HepG2 (cell line): ENCODE measurements at regions not wholly inside any gene's neighbourhood (a gene's known extent, or its start where the extent isn't known, plus 50 kb on each side); places are given as distances from the start of the nearest gene placed in this dataset.

Source experiments
- ATAC-seq: fragments of 200-7000 bp; cut with Tn5 transposase; 3 replicates; pipeline ENCODE4 v1.9.1; 2020; ENCODE audit warnings: mild to moderate bottlenecking, moderate library complexity
- BruUV-seq: library from RNA; stranded (reverse); fragments of 400-500 nt; replicated peaks from 2 replicates; lab custom pipeline; 2021; lab: Mats Ljungman, UMichigan
- CTCF ChIA-PET: fragments of 300-600 bp; formaldehyde crosslinking; extraction: SDS; loops from one replicate; lab custom pipeline; 2021; ENCODE audit warnings: low total read pairs, inconsistent platforms, low intra/inter-chr PET ratio; lab: Yijun Ruan, JAX
- POLR2A ChIA-PET: fragments of 350-600 bp; sonication (Branson Sonifier 250); formaldehyde crosslinking; loops from one replicate; lab custom pipeline; 2020; ENCODE audit warnings: antibody characterized with exemption, inconsistent platforms; lab: Yijun Ruan, JAX
- DNase-seq: peaks from one replicate; pipeline ENCODE4 v3.0.0-alpha.2; 2015; ENCODE audit warnings: low spot score
- FAIRE-seq: peaks from 3 replicates; lab custom pipeline; 2011; peaks lifted over from hg19 to GRCh38; lab: Jason Lieb, UNC
- H2AFZ ChIP-seq: one replicate; pipeline ENCODE4 v1.6.1; 2011; ENCODE audit warnings: low read length, inconsistent platforms
- H3K27ac ChIP-seq: fragments of 300-600 bp; 3 replicates; pipeline ENCODE4 v1.8.0; 2011; ENCODE audit warnings: mixed run types, mild to moderate bottlenecking, mixed read lengths, low read length, inconsistent platforms; ENCODE audit not compliant: insufficient read depth; ENCODE audit errors: extremely low read length
- H3K27me3 ChIP-seq, 2 experiments: fragments of 200-600 bp in 1 of 2; 2 replicates in 1 of 2; 3 replicates in 1 of 2; pipeline versions ENCODE4 v1.6.0 to v1.8.0; 2011; ENCODE audit warnings: low read length in 2 of 2, mild to moderate bottlenecking in 2 of 2, moderate library complexity in 2 of 2, inconsistent platforms in 1 of 2; ENCODE audit not compliant: insufficient read depth in 2 of 2, control insufficient read depth in 1 of 2
- H3K36me3 ChIP-seq, 2 experiments: fragments of 200-600 bp in 1 of 2; replicated peaks in 1 of 2; 2 replicates in 1 of 2; 3 replicates in 1 of 2; pipeline versions ENCODE4 v1.5.1 to v1.8.0; 2011; ENCODE audit warnings: low read length in 2 of 2, inconsistent platforms in 1 of 2; ENCODE audit not compliant: insufficient read depth in 2 of 2, control insufficient read depth in 1 of 2
- H3K4me1 ChIP-seq: 2 replicates; pipeline ENCODE4 v1.5.1; 2012; ENCODE audit warnings: low read length, inconsistent platforms; ENCODE audit not compliant: insufficient read depth
- H3K4me2 ChIP-seq: 2 replicates; pipeline ENCODE4 v1.6.0; 2011; ENCODE audit warnings: low read depth, low read length, inconsistent platforms
- H3K4me3 ChIP-seq, 3 experiments: fragments of 200-600 bp in 1 of 3; sonication (generic), shearing (Covaris generic) in 1 of 3; replicated peaks in 1 of 3; 2 replicates each; pipeline ENCODE4 v1.5.1; 2011 to 2016; ENCODE audit warnings: low read length in 3 of 3, inconsistent platforms in 2 of 3, low read depth in 2 of 3, mild to moderate bottlenecking in 2 of 3, control low read depth in 1 of 3, mixed read lengths in 1 of 3; ENCODE audit not compliant: insufficient read depth in 1 of 3
- H3K79me2 ChIP-seq: one replicate; pipeline ENCODE4 v1.6.1; 2011; ENCODE audit warnings: low read length, inconsistent platforms; ENCODE audit not compliant: insufficient read depth
- H3K9ac ChIP-seq: 2 replicates; pipeline ENCODE4 v1.6.0; 2011; ENCODE audit warnings: mild to moderate bottlenecking, low read depth, low read length, inconsistent platforms; ENCODE audit not compliant: insufficient read depth
- H3K9me3 ChIP-seq: 2 replicates; pipeline ENCODE4 v1.5.1; 2012; ENCODE audit warnings: mild to moderate bottlenecking, low read length
- H4K20me1 ChIP-seq: 2 replicates; pipeline ENCODE4 v1.6.0; 2011; ENCODE audit warnings: inconsistent platforms, mild to moderate bottlenecking, low read length, moderate library complexity; ENCODE audit not compliant: insufficient read depth
- BCL6 ChIP-seq: IDR thresholded peaks from 2 replicates; pipeline ENCODE4 v1.6.1; 2016; ENCODE audit warnings: missing genetic modification reagents, missing compliant biosample characterization
- FUBP1 ChIP-seq: sonication (generic); formaldehyde crosslinking; IDR thresholded peaks from 2 replicates; pipeline ENCODE4 v1.5.1; 2020; ENCODE audit warnings: missing genetic modification reagents, mild to moderate bottlenecking, borderline replicate concordance
- MAFG ChIP-seq: sonication (generic); formaldehyde crosslinking; IDR thresholded peaks from 2 replicates; pipeline ENCODE4 v1.5.1; 2020; ENCODE audit warnings: mild to moderate bottlenecking, missing genetic modification reagents
- MBNL3 ChIP-seq: fragments of 250-450 bp; sonication (Bioruptor Pico); conservative IDR thresholded peaks from 2 replicates; pipeline ENCODE4 v1.8.0; 2022; ENCODE audit warnings: mild to moderate bottlenecking, inconsistent platforms
- NFRKB ChIP-seq: fragments of 450-650 bp; IDR thresholded peaks from 2 replicates; pipeline ENCODE4 v1.6.1; 2017
- PAF1 ChIP-seq: IDR thresholded peaks from 2 replicates; pipeline ENCODE4 v1.6.1; 2016; ENCODE audit warnings: missing genetic modification reagents, missing compliant biosample characterization
- ZFP41 ChIP-seq: sonication (generic); formaldehyde crosslinking; IDR thresholded peaks from 2 replicates; pipeline ENCODE4 v1.4.0; 2020; ENCODE audit warnings: mild to moderate bottlenecking, missing genetic modification reagents, borderline replicate concordance
- ZNF17 ChIP-seq: sonication (generic); formaldehyde crosslinking; IDR thresholded peaks from 2 replicates; pipeline ENCODE4 v1.5.0; 2020; ENCODE audit warnings: mild to moderate bottlenecking, missing genetic modification reagents
- ZNF225 ChIP-seq: sonication (generic); formaldehyde crosslinking; IDR thresholded peaks from 2 replicates; pipeline ENCODE4 v1.4.0; 2020; ENCODE audit warnings: mild to moderate bottlenecking, missing genetic modification reagents
- ZNF513 ChIP-seq: sonication (generic); formaldehyde crosslinking; conservative IDR thresholded peaks from 2 replicates; pipeline ENCODE4 v1.5.0; 2020; ENCODE audit warnings: missing genetic modification reagents
- ZNF574 ChIP-seq: sonication (generic); formaldehyde crosslinking; IDR thresholded peaks from 2 replicates; pipeline ENCODE4 v1.4.0; 2020; ENCODE audit warnings: missing genetic modification reagents
- WGBS: methylation state at CpG from one replicate; pipeline ENCODE4 v1.1.6; 2017; ENCODE audit warnings: low lambda C conversion rate; 5-methylcytosine and 5-hydroxymethylcytosine counted together
- in situ Hi-C: cut with HindIII; loops from 2 replicates; pipeline ENCODE4 v1.10.0; 2017; ENCODE audit warnings: low pct_unique_long_range_greater_than_20kb; ENCODE audit not compliant: extremely low pct_ligation_motif_present
- intact Hi-C: fragments of 100-400 bp; cut with micrococcal nuclease; formaldehyde crosslinking; loops from one replicate; pipeline ENCODE4 v1.10.0; 2022; ENCODE audit not compliant: unreplicated experiment

- TF ChIP-seq ZNF574 (no peak), MBNL3 (CRISPR knock-in tag) (no peak), PAF1 (CRISPR knock-in tag) (no peak)
These were observed 51.7 kb upstream of the DUSP10 start (continued) for GRCh38 chr1:221793439-221794078.

- H3K4me1 ChIP-seq: no peaks in the 10 kb centered on the region
- TF ChIP-seq MAFG: no peak
- TF ChIP-seq ZNF513 (CRISPR knock-in tag): no peak
- no peak for TF ChIP-seq ZNF225 (CRISPR knock-in tag)
- no peak for TF ChIP-seq NFRKB
- no peak for TF ChIP-seq ZFP41 (CRISPR knock-in tag)
- no peak for TF ChIP-seq FUBP1 (CRISPR knock-in tag)
- no peak for TF ChIP-seq BCL6
- TF ChIP-seq ZNF17 (CRISPR knock-in tag): no peak
- H4K20me1 ChIP-seq: no peaks in the 10 kb centered on the region
- no peak overlapping the region for H3K4me3 ChIP-seq
- H2AFZ ChIP-seq: no peak overlapping the region
- no peaks in the 10 kb centered on the region for H3K36me3 ChIP-seq
- ChIA-PET CTCF (no interaction called here), POLR2A (no interaction called here)
- 0 out of 5 replicates have a peak, but pooled peaks cover 0 to 1% of the 10 kb centered on the region in 2 experiments for H3K27me3 ChIP-seq
- BruUV-seq: no TSS peak
- H3K9me3 ChIP-seq: no peaks in the 10 kb centered on the region
- FAIRE-seq (no peak), DNase-seq (no peak), ATAC-seq (no peak)
- in situ Hi-C loops: no loop called here
- WGBS: 12% methylated on average over 2 of the region's 2 CpGs
- H3K27ac ChIP-seq: no peak overlapping the region
- H3K79me2 ChIP-seq: no peaks in the 10 kb centered on the region
- intact Hi-C loops: no loop called here
- no peak overlapping the region for H3K4me2 ChIP-seq
- H3K9ac ChIP-seq: no peak overlapping the region
These were observed 50.0 kb upstream of the DUSP10 start for GRCh38 chr1:221791846-221792245.
